ENCODE measurements at regions not wholly inside any gene's neighbourhood (a gene's known extent, or its start where the extent isn't known, plus 50 kb on each side); places are given as distances from the start of the nearest gene placed in this dataset.

- no peaks in the 10 kb centered on the region for H3K27me3 ChIP-seq
- no peaks in the 10 kb centered on the region for H3K79me2 ChIP-seq
- WGBS (ENCODE audit: low lambda C conversion rate, missing lambda C conversion rate), result 87% methylated on average over 6 of the region's 6 CpGs
- H2AFZ ChIP-seq, result no peak overlapping the region
- no peaks in the 10 kb centered on the region for H3K9me2 ChIP-seq (replicated peaks; ENCODE audit: insufficient read depth)
- TF ChIP-seq EZH2phosphoT487 (IDR thresholded peaks at IDR 0.05; ENCODE audit: low read depth, severe bottlenecking, unreplicated experiment), result no peak
- TF ChIP-seq CTCF (IDR thresholded peaks at IDR 0.05; ENCODE audit: poor library complexity), result no peak
- no peak for TF ChIP-seq EZH2 (IDR thresholded peaks at IDR 0.05; ENCODE audit: borderline replicate concordance)
- no peaks in the 10 kb centered on the region for H3K9me3 ChIP-seq (ENCODE audit: low read depth)
- no peaks in the 10 kb centered on the region for H3K36me3 ChIP-seq (replicated peaks; ENCODE audit: insufficient read depth, low read depth)
- no peak overlapping the region for H3K4me3 ChIP-seq
- no peak overlapping the region for H3K27ac ChIP-seq
- H4K20me1 ChIP-seq (ENCODE audit: insufficient read depth, poor library complexity, severe bottlenecking), result no peaks in the 10 kb centered on the region
- no peak for DNase-seq (ENCODE audit: low spot score)
- H3K4me1 ChIP-seq (ENCODE audit: insufficient read depth), result no peaks in the 10 kb centered on the region
- H3K4me2 ChIP-seq, result no peak overlapping the region
Observed at GRCh38 chr9:84493284-84493947, 152.9 kb upstream of the SLC28A3 start.

- WGBS (ENCODE audit: low lambda C conversion rate, missing lambda C conversion rate), result 50% methylated on average over 1 of the region's 1 CpG
- no peaks in the 10 kb centered on the region for H3K4me1 ChIP-seq (ENCODE audit: insufficient read depth)
- no peak for DNase-seq (ENCODE audit: low spot score)
- no peak for TF ChIP-seq EZH2phosphoT487 (IDR thresholded peaks at IDR 0.05; ENCODE audit: low read depth, severe bottlenecking, unreplicated experiment)
- TF ChIP-seq EZH2 (IDR thresholded peaks at IDR 0.05; ENCODE audit: borderline replicate concordance), result no peak
- no peak for TF ChIP-seq CTCF (IDR thresholded peaks at IDR 0.05; ENCODE audit: poor library complexity)
- H3K9me2 ChIP-seq (replicated peaks; ENCODE audit: insufficient read depth), result no peaks in the 10 kb centered on the region
- H4K20me1 ChIP-seq (ENCODE audit: insufficient read depth, poor library complexity, severe bottlenecking), result no peaks in the 10 kb centered on the region
- no peak overlapping the region for H2AFZ ChIP-seq
- H3K9me3 ChIP-seq (ENCODE audit: low read depth), result no peaks in the 10 kb centered on the region
- no peaks in the 10 kb centered on the region for H3K79me2 ChIP-seq
- H3K27me3 ChIP-seq, result no peaks in the 10 kb centered on the region
- H3K4me3 ChIP-seq, result no peak overlapping the region
- H3K36me3 ChIP-seq (replicated peaks; ENCODE audit: insufficient read depth, low read depth), result no peaks in the 10 kb centered on the region
- no peak overlapping the region for H3K4me2 ChIP-seq
- no peak overlapping the region for H3K27ac ChIP-seq
Observed at GRCh38 chr9:84499969-84500582, 159.5 kb upstream of the SLC28A3 start.

- H3K4me1 ChIP-seq (ENCODE audit: insufficient read depth), result no peaks in the 10 kb centered on the region
- no peak overlapping the region for H3K27ac ChIP-seq
- no peak for TF ChIP-seq EZH2phosphoT487 (IDR thresholded peaks at IDR 0.05; ENCODE audit: low read depth, severe bottlenecking, unreplicated experiment)
- TF ChIP-seq CTCF (IDR thresholded peaks at IDR 0.05; ENCODE audit: poor library complexity), result no peak
- no peak for TF ChIP-seq EZH2 (IDR thresholded peaks at IDR 0.05; ENCODE audit: borderline replicate concordance)
- H3K4me2 ChIP-seq, result no peak overlapping the region
- no peaks in the 10 kb centered on the region for H3K36me3 ChIP-seq (replicated peaks; ENCODE audit: insufficient read depth, low read depth)
- H4K20me1 ChIP-seq (ENCODE audit: insufficient read depth, poor library complexity, severe bottlenecking), result no peaks in the 10 kb centered on the region
- no peaks in the 10 kb centered on the region for H3K9me3 ChIP-seq (ENCODE audit: low read depth)
- H3K4me3 ChIP-seq, result no peak overlapping the region
- DNase-seq (ENCODE audit: low spot score), result no peak
- WGBS (ENCODE audit: low lambda C conversion rate, missing lambda C conversion rate), result 72% methylated on average over 3 of the region's 3 CpGs
- H3K79me2 ChIP-seq, result no peaks in the 10 kb centered on the region
- H3K9me2 ChIP-seq (replicated peaks; ENCODE audit: insufficient read depth), result no peaks in the 10 kb centered on the region
- no peak overlapping the region for H2AFZ ChIP-seq
- H3K27me3 ChIP-seq, result no peaks in the 10 kb centered on the region
Observed at GRCh38 chr9:84500826-84501225, 160.3 kb upstream of the SLC28A3 start.
